ENCODE measurements at regions not wholly inside any gene's neighbourhood (a gene's known extent, or its start where the extent isn't known, plus 50 kb on each side); places are given as distances from the start of the nearest gene placed in this dataset.
"Not testable (repeated sequence)": the region's sequence is repeated elsewhere in the genome, so short reads cannot be mapped to it uniquely, and the experiment has no call there.

GRCh38 chr4:133278591-133278990, 129.5 kb downstream of the PCDH10 start:
- H2BK120ac ChIP-seq (ENCODE audit: low read depth, low read length): no peak overlapping the region
- no peak overlapping the region for H3K4ac ChIP-seq (ENCODE audit: low read depth in 1 of 2, low read length in 2 of 2)
- H3K4me3 ChIP-seq (ENCODE audit: insufficient read depth in 1 of 2, low read depth in 1 of 2, low read length in 2 of 2): no peak overlapping the region

GRCh38 chr4:133277940-133278339, 128.8 kb downstream of the PCDH10 start:
- not testable (repeated sequence) for H3K9ac ChIP-seq (ENCODE audit: low read length); H2AK5ac ChIP-seq (ENCODE audit: low read length, severe bottlenecking); H3K4me1 ChIP-seq (ENCODE audit: control insufficient read depth, insufficient read depth, low read depth, low read length); H3K79me1 ChIP-seq (replicated peaks; ENCODE audit: low read length, poor library complexity, severe bottlenecking); H3K36me3 ChIP-seq (ENCODE audit: control insufficient read depth in 1 of 2, insufficient read depth in 2 of 2, low read depth in 1 of 2, low read length in 2 of 2); H3K4me3 ChIP-seq (ENCODE audit: insufficient read depth in 1 of 2, low read depth in 1 of 2, low read length in 2 of 2); H3K27me3 ChIP-seq (ENCODE audit: control insufficient read depth in 1 of 2, insufficient read depth in 1 of 2, low read length in 2 of 2); H2BK15ac ChIP-seq (ENCODE audit: low read depth, poor library complexity, severe bottlenecking); H4K91ac ChIP-seq (ENCODE audit: low read length); H4K8ac ChIP-seq (ENCODE audit: low read length); H3K4me2 ChIP-seq (ENCODE audit: low read length, poor library complexity, severe bottlenecking); H3K4ac ChIP-seq (ENCODE audit: low read depth in 1 of 2, low read length in 2 of 2); H2BK12ac ChIP-seq (ENCODE audit: low read length in 2 of 2); H2BK5ac ChIP-seq (ENCODE audit: low read depth, low read length, poor library complexity, severe bottlenecking); H2BK120ac ChIP-seq (ENCODE audit: low read depth, low read length); H3K18ac ChIP-seq (ENCODE audit: low read depth in 1 of 2, low read length in 2 of 2); H3K23ac ChIP-seq (ENCODE audit: low read length in 2 of 2); DNase-seq; H3K27ac ChIP-seq (ENCODE audit: low read length, poor library complexity, severe bottlenecking); H3K14ac ChIP-seq (ENCODE audit: low read length in 2 of 2); H2AFZ ChIP-seq (ENCODE audit: low read depth, low read length)
- H3K9me3 ChIP-seq (ENCODE audit: control insufficient read depth, low read length): peaks cover 11% of the 10 kb centered on the region
- 96% methylated on average over 2 of the region's 4 CpGs for WGBS

More at GRCh38 chr4:133278591-133278990, 129.5 kb downstream of the PCDH10 start:
- H2AK5ac ChIP-seq (ENCODE audit: low read length, severe bottlenecking): no peak overlapping the region
- H3K4me1 ChIP-seq (ENCODE audit: control insufficient read depth, insufficient read depth, low read depth, low read length): no peaks in the 10 kb centered on the region
- H3K27me3 ChIP-seq (ENCODE audit: control insufficient read depth in 1 of 2, insufficient read depth in 1 of 2, low read length in 2 of 2): no peaks in the 10 kb centered on the region
- H3K79me1 ChIP-seq (replicated peaks; ENCODE audit: low read length, poor library complexity, severe bottlenecking): no peaks in the 10 kb centered on the region
- H4K91ac ChIP-seq (ENCODE audit: low read length): no peak overlapping the region
- H3K36me3 ChIP-seq (ENCODE audit: control insufficient read depth in 1 of 2, insufficient read depth in 2 of 2, low read depth in 1 of 2, low read length in 2 of 2): no peaks in the 10 kb centered on the region
- H3K23ac ChIP-seq (ENCODE audit: low read length in 2 of 2): no peak overlapping the region
- H2BK12ac ChIP-seq (ENCODE audit: low read length in 2 of 2): no peak overlapping the region
- peaks cover 11% of the 10 kb centered on the region for H3K9me3 ChIP-seq (ENCODE audit: control insufficient read depth, low read length)
- no peak overlapping the region for H2BK15ac ChIP-seq (ENCODE audit: low read depth, poor library complexity, severe bottlenecking)
- no peak overlapping the region for H3K18ac ChIP-seq (ENCODE audit: low read depth in 1 of 2, low read length in 2 of 2)
- WGBS: no CpG with 5 or more reads among the region's 1 CpG
- H3K27ac ChIP-seq (ENCODE audit: low read length, poor library complexity, severe bottlenecking): no peak overlapping the region
- no peak for DNase-seq
- H2BK5ac ChIP-seq (ENCODE audit: low read depth, low read length, poor library complexity, severe bottlenecking): no peak overlapping the region
- H2AFZ ChIP-seq (ENCODE audit: low read depth, low read length): no peak overlapping the region
- no peak overlapping the region for H3K14ac ChIP-seq (ENCODE audit: low read length in 2 of 2)
- no peak overlapping the region for H3K4me2 ChIP-seq (ENCODE audit: low read length, poor library complexity, severe bottlenecking)
- H4K8ac ChIP-seq (ENCODE audit: low read length): no peak overlapping the region
- no peak overlapping the region for H3K9ac ChIP-seq (ENCODE audit: low read length)

GRCh38 chr4:133275246-133275645, 126.2 kb downstream of the PCDH10 start:
- Histone ChIP-seq H2AFZ (ENCODE audit: low read depth, low read length) (no peak overlapping the region), H4K91ac (ENCODE audit: low read length) (no peak overlapping the region), H3K14ac (ENCODE audit: low read length in 2 of 2) (no peak overlapping the region), H2BK15ac (ENCODE audit: low read depth, poor library complexity, severe bottlenecking) (no peak overlapping the region), H3K4ac (ENCODE audit: low read depth in 1 of 2, low read length in 2 of 2) (no peak overlapping the region), H3K36me3 (ENCODE audit: control insufficient read depth in 1 of 2, insufficient read depth in 2 of 2, low read depth in 1 of 2, low read length in 2 of 2) (no peaks in the 10 kb centered on the region), H3K27ac (ENCODE audit: low read length, poor library complexity, severe bottlenecking) (no peak overlapping the region), H3K9ac (ENCODE audit: low read length) (no peak overlapping the region), H3K79me1 (replicated peaks; ENCODE audit: low read length, poor library complexity, severe bottlenecking) (no peaks in the 10 kb centered on the region), H3K4me3 (ENCODE audit: insufficient read depth in 1 of 2, low read depth in 1 of 2, low read length in 2 of 2) (no peak overlapping the region), H2AK5ac (ENCODE audit: low read length, severe bottlenecking) (no peak overlapping the region), H3K9me3 (ENCODE audit: control insufficient read depth, low read length) (peaks cover 11% of the 10 kb centered on the region), H3K27me3 (ENCODE audit: control insufficient read depth in 1 of 2, insufficient read depth in 1 of 2, low read length in 2 of 2) (no peaks in the 10 kb centered on the region), H2BK120ac (ENCODE audit: low read depth, low read length) (no peak overlapping the region), H2BK12ac (ENCODE audit: low read length in 2 of 2) (no peak overlapping the region), H4K8ac (ENCODE audit: low read length) (no peak overlapping the region), H3K4me2 (ENCODE audit: low read length, poor library complexity, severe bottlenecking) (no peak overlapping the region), H2BK5ac (ENCODE audit: low read depth, low read length, poor library complexity, severe bottlenecking) (no peak overlapping the region), H3K23ac (ENCODE audit: low read length in 2 of 2) (no peak overlapping the region), H3K4me1 (ENCODE audit: control insufficient read depth, insufficient read depth, low read depth, low read length) (no peaks in the 10 kb centered on the region), H3K18ac (ENCODE audit: low read depth in 1 of 2, low read length in 2 of 2) (no peak overlapping the region)
- no peak for DNase-seq
- WGBS: 66% methylated on average over 3 of the region's 3 CpGs

GRCh38 chr4:133273401-133273800, 124.3 kb downstream of the PCDH10 start:
- Histone ChIP-seq H3K27me3 (ENCODE audit: control insufficient read depth in 1 of 2, insufficient read depth in 1 of 2, low read length in 2 of 2) (no peaks in the 10 kb centered on the region), H3K4me2 (ENCODE audit: low read length, poor library complexity, severe bottlenecking) (no peak overlapping the region), H2BK12ac (ENCODE audit: low read length in 2 of 2) (no peak overlapping the region), H3K9ac (ENCODE audit: low read length) (no peak overlapping the region), H3K79me1 (replicated peaks; ENCODE audit: low read length, poor library complexity, severe bottlenecking) (no peaks in the 10 kb centered on the region), H3K36me3 (ENCODE audit: control insufficient read depth in 1 of 2, insufficient read depth in 2 of 2, low read depth in 1 of 2, low read length in 2 of 2) (no peaks in the 10 kb centered on the region), H2AFZ (ENCODE audit: low read depth, low read length) (no peak overlapping the region), H3K9me3 (ENCODE audit: control insufficient read depth, low read length) (peaks cover 11% of the 10 kb centered on the region), H2BK5ac (ENCODE audit: low read depth, low read length, poor library complexity, severe bottlenecking) (no peak overlapping the region), H3K27ac (ENCODE audit: low read length, poor library complexity, severe bottlenecking) (no peak overlapping the region), H3K4ac (ENCODE audit: low read depth in 1 of 2, low read length in 2 of 2) (no peak overlapping the region), H3K4me1 (ENCODE audit: control insufficient read depth, insufficient read depth, low read depth, low read length) (no peaks in the 10 kb centered on the region), H4K91ac (ENCODE audit: low read length) (no peak overlapping the region), H3K23ac (ENCODE audit: low read length in 2 of 2) (no peak overlapping the region), H3K18ac (ENCODE audit: low read depth in 1 of 2, low read length in 2 of 2) (no peak overlapping the region), H4K8ac (ENCODE audit: low read length) (no peak overlapping the region), H2AK5ac (ENCODE audit: low read length, severe bottlenecking) (no peak overlapping the region), H2BK120ac (ENCODE audit: low read depth, low read length) (no peak overlapping the region), H2BK15ac (ENCODE audit: low read depth, poor library complexity, severe bottlenecking) (no peak overlapping the region), H3K14ac (ENCODE audit: low read length in 2 of 2) (no peak overlapping the region), H3K4me3 (ENCODE audit: insufficient read depth in 1 of 2, low read depth in 1 of 2, low read length in 2 of 2) (no peak overlapping the region)
- 95% methylated on average over 3 of the region's 3 CpGs for WGBS
- DNase-seq: no peak
